HPDE6-E6E7 (cell line): ENCODE measurements at regions not wholly inside any gene's neighbourhood (a gene's known extent, or its start where the extent isn't known, plus 50 kb on each side); places are given as distances from the start of the nearest gene placed in this dataset.
A peak's percentile ranks its signal among the peaks of the same experiment; 100 is the strongest.
"Not testable (repeated sequence)": the region's sequence is repeated elsewhere in the genome, so short reads cannot be mapped to it uniquely, and the experiment has no call there.

Experiments
- DNase-seq: peaks from one replicate; pipeline ENCODE4 v3.0.0; 2011; ENCODE audit warnings: missing footprints; ENCODE audit errors: extremely low spot score

DNA sequence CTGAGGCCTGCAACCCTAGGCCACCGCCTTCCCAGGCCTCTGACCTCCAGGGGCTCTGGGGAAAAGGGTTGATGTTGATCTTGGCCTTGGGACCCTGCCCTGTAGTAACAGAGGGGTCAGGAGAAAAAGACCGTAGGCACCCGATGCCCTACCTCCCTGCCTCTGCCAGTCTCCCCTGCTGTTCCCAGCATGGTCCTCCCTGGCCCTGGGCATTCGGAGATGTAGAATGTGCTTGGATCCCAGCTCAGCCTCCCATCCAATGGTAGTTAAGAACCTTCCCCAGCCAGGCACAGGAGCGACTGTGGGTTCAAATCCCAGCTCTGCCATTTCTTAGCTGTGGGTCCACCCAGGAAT lies 72.0 kb upstream of the TARDBP start:
- DNase-seq = no peak

DNA sequence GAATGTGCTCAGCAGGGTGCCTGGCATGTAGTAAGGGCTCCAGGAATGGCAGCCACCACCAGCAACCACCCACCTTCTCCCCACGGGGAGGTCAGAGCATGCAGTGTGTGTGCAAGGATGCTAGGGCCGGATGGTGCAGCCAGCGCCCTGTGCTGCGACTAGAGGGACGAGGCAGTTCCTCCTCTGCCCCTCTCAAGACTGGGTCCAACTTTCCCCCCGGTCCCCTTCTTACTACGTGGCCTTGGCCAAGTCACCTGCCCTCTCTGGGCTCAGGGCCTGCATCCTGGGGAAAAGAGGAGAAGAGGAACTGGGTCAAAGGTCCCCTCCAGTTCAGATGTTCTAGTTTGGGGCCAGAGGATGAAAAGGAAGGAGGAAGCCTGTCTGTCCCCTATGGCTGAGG lies 71.6 kb upstream of the TARDBP start:
- DNase-seq = no peak

DNA sequence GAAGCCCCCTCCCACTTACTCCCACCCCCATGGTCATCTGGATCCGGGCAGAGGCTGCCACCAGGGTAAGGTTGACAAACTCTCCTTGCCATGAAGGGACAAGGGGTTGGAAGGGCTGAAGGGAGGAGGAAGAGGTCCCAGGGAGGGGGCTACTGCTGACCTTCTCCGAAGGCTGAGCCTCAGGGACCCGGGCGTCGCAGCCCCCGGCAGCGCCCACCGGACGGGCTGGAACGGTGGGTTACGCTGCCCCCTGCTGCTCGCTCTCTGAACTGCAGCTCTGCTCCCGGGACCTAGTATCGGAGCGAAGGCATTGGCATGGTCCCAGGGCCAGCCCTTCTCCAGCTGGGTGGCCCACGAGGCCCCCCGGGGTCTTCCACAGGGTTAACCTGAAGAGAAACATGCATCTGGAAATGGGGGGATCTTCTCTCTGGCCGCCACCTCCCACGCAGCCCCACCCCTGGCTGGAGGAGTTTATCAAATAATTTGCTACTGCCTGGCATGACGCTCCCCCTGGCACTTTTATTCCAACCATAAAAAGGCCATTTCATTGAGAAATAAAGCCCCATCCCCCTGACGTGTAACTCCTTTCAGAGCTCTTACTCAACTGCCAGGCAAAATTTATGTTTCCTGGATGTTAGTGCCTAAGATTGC lies 70.4 kb upstream of the TARDBP start:
- peak; percentile 66 for DNase-seq

DNA sequence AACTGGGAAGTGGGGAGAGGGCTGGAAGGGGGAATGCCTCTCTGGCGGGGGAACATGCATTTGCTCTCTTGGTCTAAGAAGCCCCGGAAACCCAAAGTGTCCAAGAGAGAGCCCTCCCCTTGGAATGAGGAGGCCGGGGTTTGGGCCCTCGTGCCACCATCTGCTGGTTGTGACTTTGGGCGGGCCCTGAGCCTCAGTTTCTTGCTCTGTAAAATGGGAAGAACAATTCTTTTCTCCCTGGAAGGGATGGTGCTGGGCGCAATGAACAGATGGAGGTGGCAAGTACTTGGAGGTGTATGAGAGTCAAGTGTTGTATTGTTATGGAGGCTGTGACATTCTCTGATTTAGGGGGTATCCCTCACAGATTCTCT lies 69.9 kb upstream of the TARDBP start:
- DNase-seq = no peak

DNA sequence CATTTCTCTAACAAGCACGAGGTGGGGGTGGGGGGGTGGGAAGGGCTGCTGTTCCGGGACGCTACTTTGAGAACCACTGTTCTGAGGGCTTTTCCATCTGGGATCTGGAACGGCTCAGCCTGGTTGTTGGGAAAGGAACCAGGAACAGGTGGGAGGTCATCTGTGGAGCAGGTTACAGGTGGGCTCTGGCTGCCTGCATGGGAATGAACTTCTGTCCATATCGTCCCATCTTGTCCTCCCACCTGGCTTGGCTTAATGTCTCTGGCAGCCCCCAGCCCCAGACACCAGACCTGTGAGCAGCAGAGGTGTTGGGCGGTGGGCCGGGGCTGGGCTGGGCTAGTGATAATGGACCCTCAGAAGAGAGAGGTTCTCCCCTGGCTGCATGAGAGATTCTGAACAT lies 69.4 kb upstream of the TARDBP start:
- DNase-seq = no peak

DNA sequence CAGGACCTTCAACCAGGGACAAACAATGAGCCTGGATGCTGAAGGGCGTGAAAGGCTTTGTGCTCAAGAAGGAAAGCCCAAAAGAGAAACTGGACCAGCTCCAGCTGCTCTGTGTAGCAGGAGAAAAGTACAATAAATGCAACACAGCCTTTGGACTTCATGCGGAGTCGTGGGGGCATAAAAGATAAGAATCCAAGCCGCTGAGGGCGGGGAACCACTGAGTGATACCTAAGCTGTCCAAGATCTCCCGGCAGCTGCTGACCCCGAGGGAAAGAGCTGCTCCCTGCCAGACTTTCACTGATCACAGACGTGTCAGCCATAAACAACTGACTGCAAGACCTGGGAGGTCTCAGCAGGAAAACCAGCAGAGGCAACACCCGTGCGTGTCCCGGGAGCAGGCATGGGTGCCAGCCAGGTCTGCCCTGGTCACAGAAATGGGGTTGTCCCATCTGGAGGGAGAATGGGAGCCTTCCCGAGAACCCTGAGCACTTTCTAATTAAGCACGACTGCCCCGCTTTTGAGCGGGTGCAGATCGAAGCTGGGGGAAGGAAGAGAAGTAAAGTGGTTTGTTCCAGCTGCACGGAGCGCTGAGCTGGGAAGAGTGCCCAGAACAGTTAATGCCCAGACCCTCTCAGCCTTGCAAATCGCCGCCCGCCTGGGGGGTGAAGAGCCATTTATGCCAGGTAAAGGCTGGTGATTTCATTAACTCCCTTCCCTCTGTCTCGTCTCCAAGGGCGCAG lies 68.3 kb upstream of the TARDBP start:
- no peak for DNase-seq

DNA sequence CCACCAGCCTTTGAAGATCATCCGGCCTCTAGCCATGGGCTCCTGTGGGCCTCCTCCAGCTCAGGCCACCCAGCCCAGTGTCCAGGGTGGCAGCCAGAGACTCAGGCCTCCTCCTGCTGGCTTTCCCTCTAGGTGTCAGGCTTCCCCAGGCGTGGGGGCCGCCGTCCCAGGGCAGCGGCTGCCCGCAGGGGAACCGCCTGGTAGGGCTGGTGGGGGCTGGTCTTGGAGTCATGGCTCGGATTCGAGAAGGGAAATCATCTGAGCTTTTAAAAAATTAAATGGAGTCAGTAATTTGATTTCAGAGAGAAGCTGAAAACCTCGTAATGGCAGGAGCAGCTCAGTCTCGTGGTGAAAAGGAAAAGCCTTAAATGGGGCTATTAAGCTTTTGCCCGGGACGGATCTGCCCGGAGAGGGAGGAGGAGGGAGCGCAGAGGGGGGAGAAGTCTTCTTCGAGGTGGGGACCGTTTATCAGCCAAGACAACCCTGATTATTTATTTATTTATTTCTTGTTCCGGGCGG lies 66.4 kb upstream of the TARDBP start:
- DNase-seq = no peak

DNA sequence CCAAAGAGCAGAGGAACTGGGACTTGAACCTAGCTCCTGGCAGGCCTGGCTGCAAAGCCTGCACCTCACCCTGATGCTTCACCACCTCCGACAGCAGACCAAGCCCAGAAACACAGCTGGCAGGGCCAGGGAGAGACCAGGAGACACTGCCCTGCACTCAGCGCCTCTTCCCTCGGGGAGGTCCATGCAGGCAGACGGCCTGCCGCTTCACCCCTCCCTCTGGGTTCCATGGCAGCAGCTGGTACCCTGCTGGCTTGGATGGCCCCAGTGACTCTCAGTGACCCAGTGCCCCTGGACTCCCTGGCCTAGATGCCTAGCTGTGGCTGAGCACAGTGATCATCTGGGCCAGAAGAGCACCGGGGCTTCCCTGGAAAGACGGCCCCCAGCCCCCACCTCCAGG lies 65.3 kb upstream of the TARDBP start:
- no peak for DNase-seq

DNA sequence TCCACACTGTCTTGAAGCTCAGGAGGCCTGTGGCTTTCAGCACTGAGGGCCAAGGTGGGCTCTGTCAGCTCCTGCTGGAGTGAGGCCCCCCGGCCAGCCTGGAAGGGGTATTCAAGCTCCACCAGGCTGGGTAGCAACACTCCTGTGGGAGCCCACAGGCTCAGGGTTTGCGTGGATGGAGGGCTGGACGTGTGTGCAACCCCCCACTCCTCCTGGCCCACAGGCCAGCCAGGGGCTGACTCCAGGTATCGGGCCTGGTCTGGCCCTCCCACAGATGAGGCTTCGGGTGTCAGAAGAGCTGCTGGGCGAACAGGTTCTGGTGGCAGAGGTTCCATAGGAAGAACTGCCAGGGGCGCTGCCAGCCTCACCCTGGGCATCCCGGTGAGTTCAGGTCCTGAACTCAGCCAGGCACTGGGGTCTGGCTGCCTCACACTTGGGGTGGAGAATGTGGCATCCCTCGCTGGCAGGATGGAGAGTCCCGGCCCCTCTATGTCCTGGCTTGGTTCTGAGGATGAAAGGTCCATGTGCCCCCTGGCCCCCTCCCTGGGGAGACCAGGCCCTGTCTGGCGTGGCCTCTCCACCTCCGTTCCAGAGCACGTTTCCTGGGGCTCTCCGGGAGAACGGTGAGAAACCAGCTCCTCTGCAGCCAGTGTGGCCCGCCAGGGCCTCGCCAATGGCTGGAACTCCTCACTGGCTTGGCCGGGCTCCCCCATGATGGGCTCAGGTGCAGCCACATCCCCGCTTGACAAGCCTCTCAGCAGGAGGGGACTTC lies 64.6 kb upstream of the TARDBP start:
- DNase-seq = no peak

DNA sequence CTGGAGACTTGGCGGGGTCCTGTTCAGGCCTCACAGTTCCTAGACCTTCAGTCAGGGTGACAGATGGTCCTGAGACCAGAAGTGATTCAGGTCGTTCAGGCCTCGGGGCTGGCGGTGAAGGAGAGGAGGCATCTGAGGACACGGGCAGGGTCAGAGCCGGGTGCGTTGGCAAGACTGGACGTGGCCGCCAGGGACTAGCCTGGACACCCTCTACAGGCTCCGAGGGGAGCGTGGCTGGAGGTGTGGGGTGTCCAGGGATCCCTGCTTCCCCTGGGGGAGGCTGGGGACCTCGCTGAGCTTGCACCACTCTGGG lies 64.0 kb upstream of the TARDBP start:
- DNase-seq = no peak

DNA sequence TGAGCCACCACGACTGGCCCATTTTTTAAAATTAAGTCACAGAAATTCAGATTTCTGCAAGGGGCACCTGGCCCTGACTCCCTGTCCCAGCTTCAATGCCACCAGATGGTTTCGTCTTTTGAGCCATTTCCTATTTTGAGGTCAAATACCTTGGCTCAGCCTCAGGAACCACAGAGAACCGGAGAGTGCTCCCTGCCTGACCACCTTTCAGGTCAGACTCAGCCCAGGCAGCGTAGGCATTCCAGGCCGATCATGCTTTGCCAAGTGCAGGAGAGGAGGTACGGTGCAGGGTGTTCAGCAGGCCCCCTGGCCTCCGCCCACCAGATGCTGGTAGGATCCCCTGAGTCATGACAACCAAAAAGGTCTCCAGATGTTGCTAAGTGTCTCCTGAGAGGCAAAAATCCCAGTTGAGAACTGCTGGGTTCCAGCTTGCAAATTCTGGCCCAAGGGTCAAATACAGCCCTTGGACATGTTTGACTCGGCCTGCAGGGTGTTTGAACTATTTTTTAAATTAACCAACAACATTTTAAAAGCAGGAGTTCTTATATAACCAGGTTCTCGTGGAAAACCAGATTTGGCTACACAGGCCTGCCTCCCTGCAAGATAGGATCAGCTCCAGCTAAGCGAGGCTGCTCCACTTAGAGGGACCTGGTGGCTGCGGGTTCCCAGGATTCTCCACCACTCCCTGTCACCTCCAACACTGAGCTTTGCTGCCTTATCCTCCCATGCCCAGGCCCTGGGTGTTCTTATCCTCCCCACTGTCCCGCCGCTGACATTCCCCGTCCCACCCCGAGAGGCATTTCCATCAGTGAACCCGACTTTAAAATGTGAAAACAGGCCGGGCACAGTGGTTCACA lies 61.9 kb upstream of the TARDBP start:
- no peak for DNase-seq

DNA sequence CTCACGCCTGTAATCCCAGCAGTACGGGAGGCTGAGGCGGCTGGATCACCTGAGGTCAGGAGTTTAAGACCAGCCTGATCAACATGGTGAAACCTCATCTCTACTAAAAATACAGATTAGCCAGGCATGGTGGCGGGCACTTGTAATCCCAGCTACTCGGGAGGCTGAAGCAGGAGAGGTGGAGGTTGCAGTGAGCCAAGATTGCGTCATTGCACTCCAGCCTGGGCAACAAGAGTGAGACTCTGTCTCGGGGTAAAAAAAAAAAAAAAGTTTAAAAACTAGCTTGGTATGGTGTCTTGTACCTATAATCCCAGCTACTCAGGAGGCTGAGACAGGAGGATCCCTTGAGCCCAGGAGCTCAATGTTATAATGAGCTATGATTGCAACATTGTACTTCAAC lies 61.2 kb upstream of the TARDBP start:
- DNase-seq = not testable (repeated sequence)

DNA sequence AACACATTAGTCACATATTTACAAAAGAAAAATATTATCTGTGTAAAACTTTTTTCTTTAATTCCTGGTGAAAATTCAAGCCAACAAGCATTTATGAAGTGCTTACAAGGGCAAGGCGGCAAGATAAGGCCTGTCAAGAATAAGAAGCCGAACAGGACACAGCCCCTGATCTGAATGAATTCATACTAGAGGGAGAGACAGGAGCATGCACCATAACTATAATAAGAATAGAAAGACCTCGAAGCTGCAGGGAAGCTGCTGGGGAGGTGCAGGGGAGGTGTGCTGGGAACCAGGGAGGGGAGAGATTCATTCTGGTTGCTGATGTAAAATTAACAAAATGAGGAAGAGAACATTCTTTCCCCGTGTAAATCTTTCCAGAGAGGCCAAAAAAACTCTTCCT lies 60.5 kb upstream of the TARDBP start:
- no peak for DNase-seq

DNA sequence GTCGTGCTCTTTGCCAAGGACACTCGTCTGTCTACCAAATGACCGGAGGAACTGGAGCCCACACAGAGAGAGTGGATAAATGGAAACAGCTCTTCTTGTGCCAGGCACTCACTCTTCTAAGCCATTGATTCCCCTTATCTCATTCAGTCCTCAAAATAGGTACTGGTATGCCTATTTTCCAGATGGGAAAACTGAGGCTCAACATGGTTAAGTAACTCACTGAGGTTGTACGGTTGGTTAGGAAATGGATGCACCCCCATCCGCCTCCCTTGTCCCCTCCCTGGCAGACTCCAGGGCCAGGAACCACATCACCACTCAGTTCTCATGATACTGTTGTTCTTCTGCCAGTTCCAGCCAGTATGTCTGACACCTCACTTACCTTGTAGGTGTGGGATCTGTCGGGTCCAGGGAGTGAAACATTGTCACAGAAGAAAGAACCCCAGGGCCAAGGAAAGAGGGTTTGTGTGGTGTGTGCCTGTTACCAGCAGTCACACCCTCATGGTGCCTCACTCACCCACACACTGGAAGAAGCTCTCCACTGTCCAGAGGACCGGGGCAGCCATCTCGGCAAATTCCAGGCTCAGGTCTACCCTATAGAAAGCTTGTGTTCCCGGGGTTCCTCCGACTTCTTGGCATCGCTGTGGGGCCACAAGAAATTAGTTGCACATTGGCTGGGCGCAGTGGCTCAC lies 58.8 kb upstream of the TARDBP start:
- DNase-seq = no peak

DNA sequence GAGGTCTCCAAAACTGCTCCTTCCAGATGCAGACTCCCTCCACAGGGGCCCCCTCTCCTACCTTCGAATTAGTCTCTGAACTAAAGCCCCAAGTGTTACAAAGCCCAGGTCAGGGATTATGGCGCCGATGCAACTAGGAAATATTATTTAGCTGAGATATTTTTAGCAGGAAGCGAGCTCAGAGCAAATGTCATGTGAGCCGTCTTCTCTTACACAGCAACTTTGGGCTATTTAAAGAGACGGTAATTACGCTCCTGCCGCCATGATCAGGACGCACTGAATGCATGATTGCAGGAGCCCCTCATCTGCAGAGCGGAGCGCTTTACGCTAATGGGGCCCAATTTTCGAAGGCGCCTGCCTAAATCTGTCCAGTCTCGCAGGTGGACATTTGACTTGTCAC lies 55.3 kb upstream of the TARDBP start:
- DNase-seq = no peak

DNA sequence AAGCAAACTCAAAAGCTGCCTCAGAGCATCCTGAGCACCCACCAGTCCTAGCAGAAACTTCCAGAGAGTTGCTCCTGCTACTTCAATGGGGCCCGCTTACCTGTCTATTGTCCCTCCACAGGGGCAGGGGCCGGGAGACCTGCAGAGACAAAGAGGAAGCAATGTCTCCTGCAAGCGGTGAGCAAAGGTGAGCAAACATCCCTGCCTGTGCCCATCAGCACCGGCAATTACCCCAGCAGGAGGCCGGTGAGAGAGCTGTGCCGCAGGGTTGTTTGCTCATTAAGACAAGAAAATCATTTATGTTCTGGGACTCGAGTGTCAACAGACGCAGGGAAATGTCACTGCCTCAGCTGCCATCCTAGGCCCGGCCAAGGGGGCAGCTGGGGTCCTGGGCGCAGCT lies 53.8 kb upstream of the TARDBP start:
- no peak for DNase-seq

DNA sequence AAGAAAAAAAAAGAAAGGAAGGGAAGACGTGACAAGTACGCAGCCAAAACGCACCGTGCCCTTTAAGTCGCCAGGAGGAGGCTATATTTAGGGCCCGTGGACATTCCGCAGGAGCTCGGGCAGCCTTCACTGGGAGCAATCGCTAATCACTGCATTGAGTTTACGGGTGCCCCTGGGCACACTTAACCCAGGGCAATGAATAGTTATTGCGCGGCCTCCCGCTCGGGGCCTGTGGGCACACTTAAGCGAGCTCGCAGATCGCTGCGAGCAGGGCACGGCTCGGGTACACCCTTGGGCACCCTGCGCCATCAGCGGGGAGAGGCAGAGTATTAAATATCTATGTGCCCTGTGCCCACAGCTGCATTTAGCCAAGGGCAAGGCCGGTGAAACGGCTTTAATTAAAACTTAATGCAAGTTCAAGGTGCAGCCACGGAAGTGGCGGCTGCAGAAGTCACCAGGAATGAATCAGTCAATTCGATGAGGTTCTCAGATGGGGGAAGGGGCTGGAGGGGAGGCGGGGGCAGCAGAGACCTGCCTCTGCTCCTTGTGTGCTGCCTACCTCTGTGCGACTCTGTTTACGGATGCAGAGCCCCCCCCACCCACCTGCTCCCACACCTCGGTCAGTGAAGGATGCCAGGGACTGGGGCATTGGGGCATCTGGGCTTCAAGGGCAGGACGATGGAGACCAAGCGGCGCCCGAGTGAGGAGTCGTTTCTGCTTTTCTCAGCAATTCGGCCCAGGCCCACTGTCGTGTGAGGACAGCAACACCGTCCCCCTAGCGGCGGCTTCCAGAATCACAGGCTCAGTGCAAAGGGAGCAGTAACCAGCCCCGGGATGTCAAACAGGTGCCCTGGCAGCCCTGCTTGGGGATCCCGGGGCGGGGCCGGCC lies 51.8 kb upstream of the TARDBP start:
- DNase-seq = peak; percentile 71

DNA sequence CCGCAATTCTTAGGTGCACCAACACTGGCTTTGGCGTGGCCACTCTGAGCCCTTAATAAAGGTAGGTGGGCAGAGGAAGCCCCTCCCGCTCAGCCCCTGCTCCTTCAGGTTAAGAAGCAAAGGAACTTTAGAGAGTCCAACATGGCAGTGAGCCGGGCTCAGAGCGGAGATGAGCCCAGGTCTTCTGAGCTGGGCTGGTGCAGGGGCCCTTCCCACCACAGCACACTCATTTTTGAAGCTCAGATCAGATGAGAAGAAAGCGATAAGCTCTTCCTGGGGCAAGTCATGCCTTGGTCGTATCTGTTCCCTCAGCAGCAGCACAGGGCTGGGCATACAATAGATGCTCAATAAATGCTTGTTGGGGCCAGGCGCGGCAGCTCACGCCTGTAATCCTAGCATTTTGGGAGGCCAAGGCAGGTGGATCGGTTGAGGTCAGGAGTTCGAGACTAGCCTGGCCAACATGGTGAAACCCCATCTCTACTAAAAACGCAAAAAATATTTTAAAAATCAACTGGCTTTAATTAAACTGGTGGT lies 51.1 kb upstream of the TARDBP start:
- no peak for DNase-seq

DNA sequence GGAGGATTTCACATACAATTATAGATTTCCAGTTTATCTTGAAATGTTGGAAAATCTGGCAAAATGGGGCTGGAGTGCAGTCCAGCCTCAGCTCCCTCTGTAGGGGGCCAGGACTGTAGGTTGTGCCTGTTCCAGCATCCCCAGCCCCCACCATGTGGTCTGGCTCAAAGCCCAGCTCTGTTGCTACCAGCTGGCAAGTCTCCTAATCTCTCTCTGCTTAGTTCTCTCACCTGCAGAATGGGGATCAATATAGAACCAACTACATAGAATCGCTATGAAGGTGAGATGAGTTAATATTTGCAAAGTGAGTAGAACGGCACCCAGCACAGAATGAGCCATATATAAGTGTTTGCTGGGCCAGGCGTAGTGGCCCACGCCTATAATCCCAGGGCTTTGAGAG lies 50.0 kb upstream of the TARDBP start:
- no peak for DNase-seq
